Myocyte (in vitro differentiated cells): ENCODE measurements at regions not wholly inside any gene's neighbourhood (a gene's known extent, or its start where the extent isn't known, plus 50 kb on each side); places are given as distances from the start of the nearest gene placed in this dataset.

Source experiments
- DNase-seq: peaks from one replicate; pipeline ENCODE4 v3.0.0-alpha.2; 2012; ENCODE audit warnings: low read depth

DNA sequence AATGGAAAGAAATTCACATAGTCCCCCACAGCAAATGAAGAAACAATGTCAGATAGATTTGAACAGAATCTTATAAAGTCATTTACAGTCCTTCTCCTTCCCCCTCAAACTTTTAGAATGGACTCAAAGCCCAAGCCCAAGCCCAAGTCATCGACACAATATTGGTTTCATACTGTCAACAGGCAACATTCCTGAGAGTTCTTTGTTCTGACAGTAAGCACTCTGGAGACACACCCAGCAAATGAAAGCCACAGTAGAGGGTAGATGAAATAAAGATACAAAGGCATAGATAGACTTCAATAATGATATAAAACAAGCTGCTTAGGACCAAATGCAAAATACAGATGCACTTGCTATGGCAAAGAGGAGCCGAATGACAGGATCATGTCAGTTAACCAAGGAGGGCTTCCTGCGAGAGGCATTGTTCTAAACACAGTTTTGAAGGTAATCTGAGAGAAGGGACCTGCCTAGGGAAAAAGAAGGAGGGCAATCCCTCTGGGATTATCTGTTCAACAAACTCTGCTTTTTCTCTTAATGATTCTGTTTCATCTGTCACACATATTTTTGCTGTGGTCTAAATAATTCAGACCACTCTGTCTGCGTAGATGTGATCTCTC is 97.1 kb upstream of the MAP4K3 start:
- peak; percentile 57 for DNase-seq

DNA sequence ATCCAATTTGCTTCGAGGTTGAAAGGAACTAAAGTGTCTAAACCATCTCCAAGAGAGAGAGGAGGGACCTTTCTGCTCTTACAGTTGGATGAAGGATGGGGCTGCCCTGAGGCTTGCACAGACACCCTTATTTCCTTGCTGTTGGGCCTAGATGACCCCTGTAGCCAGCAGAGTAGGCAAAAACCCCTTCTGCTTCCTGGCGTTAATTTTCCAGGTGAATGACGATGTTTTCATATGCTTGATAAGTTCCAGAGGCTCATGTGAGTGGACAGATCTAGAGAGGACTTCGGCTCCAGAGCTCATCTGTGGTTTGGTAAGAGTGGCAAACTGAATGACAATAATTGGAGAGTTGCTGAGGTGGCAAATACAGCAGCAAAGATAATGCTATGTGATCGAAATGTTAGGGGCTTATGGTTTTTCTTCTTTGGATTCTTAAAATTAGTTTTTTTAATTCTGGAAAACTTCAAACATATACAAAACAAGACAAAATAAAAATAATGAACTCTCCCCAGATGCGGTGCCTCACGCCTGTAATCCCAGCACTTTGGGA is 98.6 kb upstream of the MAP4K3 start:
- no peak for DNase-seq

DNA sequence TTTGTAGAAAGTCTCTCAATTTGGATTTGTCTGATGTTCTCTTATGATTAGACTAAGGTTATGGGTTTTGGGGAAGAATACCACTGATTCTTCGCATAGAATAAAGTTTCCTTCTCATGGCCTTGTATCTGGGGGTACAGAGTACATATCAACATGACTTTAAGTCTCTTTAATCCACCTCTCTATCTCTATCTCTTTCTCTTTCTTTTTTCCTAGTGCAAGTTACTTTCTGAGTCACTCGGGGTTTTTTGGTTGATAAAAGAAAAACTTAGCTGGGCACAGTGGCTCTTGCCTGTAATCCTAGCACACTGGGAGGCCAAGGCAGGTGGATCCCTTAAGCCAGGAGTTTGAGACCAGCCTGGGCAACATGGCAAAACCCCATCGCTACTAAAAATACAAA is 100.1 kb upstream of the MAP4K3 start:
- DNase-seq = no peak

DNA sequence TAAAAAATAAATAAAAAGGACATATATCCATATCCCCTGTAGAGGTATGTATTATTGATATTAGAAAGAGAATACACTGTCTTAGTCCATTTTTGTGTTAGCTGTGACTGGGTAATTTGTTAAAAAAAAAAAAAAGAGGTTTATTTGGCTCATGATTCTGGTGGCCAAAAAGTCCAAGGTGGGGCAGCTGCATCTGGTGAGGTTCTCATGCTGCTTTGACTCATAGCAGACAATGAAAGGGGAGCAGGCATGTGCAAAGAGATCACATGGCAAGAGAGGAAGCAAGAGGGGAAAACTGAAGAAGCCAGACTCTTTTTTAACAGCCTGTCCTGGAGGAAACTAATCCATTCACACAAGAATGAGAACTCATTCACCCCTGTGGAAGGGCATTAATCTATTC is 101.6 kb upstream of the MAP4K3 start:
- no peak for DNase-seq

DNA sequence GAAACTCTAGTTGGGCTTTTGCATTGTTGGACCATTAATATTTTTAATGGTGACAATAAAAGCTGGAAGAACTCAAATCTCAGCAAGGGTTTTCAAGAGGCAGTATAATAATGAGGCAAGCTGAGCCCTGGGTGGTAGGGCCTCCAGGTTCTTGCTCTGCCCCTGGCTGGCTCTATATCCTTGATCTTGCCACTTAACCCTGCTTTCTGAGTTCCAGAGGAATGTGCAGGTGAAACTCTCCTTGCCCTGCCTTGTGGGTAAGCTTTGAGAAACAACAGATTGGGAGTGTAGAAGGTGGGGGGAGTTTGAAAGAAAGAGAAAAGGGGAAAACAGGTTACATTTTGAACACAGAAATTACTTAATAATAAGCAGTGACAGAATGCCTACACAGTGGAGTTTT is 103.3 kb upstream of the MAP4K3 start:
- DNase-seq = no peak

DNA sequence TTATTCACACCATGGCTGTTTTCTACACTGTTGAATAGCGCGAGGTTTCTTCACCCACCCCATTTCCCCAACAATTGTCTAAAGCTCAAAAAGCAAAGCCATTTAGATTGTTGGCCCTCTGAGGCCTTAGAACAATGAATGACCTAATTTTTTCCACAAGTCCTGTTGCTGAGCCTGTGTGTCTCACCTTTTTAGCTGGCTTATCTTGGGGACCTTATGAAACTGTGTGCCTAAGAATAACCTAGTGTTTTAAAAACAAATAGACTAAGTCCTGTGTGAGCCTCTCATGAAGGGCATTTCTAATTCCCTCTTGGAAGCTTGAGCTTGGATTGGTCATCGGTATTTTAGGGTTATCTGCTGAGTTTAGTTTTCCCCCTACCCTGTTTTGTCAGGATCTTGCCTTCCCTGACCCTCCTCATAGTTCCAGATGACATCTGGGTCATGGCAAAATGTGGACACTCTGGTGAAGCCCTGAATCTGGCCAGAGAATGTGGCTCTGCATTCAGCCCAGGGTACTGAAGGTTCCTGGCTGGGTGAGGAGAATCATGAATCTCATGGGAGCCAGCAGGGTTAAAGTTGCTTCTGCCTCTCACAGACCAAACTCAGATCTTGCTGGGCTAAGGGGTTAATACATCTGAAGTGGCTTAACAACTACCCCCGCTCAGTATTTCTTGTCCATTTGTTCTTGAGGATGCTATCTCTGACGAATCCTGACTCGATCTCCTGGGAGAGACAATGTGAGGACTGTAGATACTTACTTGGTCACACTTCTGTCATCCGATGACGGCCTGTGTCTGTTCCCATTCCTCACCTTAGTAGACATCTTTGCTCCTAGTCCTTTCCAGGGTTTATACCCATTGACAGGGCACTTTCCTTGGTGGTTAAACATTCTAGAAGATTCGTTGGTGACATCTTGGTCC is 104.2 kb upstream of the MAP4K3 start:
- DNase-seq = no peak

DNA sequence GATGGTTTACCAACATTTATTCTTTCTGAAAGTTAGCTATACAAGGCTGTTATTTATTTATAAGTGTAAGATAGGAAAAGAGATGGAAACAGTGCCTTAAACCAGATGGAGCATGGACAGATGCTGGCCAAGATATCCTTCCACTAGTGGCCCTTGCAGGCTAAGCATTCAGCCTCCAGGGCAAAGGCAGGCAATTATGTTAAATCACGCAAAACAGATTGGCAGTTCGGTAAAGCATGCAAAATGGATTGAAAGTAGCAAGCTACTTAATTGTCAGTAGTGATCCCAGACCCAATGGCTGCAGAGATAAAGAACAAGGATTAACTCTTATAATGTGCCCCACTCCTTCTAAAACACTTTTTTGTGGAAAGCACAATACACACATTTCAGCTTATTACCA is 105.4 kb upstream of the MAP4K3 start:
- no peak for DNase-seq

DNA sequence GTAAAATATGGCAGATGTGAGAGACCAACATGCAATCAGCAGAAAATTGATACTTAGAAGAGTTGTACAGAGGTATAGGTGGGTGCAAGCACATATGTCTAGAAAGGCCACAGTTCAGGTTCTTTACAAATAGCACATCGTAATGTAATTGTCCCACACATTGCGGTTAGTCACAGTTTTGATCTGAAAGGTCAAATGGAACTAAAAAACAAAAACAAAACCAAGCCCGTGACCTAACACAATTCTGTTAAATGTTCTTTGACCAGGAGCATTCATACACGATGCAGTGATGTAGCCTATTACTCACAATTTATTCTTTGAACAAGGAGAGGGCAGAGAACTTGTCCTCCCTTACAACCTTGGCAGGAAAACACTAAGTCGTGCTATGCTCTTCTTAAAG is 108.9 kb upstream of the MAP4K3 start:
- DNase-seq = no peak

DNA sequence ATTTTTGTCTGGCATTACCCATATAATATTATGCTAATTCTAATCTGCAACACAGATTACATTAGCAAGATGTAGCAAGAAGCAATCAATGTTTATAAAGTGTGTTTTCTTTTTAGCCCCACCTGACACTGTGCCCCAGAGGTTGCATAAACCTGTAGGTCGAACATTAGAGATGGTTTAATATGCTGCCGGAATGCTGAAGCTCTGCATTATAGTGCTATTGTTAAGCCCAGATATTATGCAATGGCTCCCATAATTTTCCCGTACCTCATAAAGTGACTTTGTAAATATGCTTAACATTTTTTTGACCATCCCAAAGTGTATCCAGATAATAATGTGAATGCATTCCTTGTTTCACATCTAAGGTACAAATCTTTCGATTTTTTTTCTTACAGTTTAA is 109.3 kb upstream of the MAP4K3 start:
- no peak for DNase-seq

DNA sequence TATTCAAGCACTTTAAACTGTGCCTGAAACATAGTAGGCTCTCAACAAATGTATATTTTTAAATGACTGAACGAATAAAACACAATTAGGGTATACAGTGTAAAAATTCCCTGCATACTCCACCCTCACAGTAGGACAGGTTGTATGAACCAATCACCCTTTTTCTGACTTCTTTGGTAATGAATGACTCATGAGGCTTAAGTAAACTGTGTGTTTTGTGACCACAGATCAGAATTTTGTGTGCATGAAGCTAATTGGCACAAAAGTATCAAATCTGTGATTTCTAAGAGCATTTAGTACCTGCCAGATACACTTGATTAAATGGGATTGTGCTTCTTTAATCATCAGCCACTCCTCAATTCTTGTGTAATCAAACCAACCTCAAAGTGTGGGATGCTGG is 109.9 kb upstream of the MAP4K3 start:
- DNase-seq = no peak

DNA sequence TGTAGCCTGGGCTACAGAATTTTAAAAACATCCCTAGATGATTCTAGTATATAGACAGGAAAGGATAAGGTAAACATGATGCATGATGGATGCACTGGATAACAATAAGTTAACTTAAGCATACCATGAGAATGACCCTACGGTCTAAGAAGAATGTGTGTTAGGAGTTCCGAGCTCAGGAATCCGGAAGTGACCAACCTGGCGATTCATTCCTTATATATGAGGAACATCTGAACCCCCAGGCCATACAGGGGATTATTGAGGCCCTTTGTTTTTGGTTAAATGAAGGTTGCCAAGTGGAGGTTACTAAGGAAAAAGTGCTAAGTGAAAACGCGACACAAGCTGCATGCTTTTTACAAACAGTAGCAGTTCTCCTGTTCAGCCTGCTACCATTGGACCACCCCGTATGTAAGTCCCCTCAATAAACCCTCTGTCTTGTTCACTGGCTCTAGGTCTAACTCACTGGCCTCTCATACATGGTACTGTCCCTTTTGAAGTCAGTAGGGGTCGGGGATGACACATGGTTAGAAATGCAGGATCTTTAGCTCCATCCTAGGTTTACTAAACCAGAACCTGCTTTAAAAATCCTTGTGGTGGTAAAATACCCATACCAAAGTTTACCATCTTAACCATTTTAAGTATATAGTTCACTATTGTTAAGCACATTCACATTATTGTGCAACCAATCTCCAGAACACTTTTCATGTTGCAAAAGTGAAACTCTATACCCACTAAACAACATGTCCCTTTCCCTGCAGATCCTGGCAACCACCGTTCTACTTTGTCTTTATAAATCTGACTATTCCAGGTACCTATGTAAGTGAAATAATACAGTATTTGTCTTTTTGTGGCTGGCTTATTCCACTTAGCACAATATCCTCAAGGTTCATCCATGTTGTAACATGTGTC is 111.0 kb upstream of the MAP4K3 start:
- DNase-seq = no peak

DNA sequence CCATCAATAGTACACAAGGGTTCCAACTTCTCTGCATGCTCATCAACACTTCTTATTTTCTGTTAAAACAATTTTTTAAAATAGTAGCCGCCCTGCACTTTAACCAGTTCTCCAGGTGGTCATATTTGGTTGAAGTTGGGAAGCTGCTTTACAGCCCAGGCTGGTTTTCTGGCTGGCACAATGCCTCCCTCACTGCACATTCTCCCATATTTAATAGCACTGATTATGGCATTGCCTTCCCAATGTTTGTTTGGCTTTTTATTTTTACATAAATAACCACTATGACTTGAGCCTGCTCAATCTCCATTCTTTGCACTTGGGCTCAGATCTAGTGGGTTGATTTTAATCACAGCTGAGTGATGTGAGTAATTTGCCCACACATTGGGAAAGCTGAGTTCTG is 111.9 kb upstream of the MAP4K3 start:
- no peak for DNase-seq

DNA sequence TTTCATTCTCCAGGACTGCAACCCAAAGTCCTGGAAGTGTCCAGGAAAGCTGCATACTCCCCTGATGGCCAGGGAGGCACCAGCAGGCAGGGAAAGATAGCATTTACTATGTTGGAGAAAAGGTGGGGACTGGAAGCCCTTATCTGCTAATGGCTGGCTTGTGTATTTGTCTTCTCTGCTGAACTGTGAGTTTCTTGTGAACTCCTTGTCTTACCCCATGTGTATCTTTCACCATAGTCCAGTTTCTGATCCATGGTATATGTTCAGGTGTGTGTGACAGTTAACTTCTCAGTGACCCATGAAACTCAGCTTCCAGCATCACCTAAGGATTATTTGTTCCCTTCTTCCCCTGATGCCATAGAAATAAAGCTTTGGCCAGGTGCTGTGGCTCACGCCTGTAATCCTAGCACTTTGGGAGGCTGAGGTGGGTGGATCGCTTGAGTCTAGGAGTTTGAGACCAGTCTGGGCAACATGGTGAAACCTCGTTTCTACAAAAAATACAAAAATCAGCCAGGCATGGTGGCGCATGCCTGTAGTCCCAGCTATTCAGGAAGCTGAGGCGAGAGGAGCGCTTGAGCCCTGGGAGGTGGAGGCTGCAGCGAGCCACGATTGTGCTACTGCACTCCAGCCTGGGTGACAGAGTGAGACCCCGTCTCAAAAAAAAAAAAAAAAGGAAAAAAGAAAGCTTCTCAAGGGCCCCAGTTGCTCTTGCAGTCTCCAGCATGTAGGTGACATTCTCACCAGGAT is 112.8 kb upstream of the MAP4K3 start:
- DNase-seq = no peak

DNA sequence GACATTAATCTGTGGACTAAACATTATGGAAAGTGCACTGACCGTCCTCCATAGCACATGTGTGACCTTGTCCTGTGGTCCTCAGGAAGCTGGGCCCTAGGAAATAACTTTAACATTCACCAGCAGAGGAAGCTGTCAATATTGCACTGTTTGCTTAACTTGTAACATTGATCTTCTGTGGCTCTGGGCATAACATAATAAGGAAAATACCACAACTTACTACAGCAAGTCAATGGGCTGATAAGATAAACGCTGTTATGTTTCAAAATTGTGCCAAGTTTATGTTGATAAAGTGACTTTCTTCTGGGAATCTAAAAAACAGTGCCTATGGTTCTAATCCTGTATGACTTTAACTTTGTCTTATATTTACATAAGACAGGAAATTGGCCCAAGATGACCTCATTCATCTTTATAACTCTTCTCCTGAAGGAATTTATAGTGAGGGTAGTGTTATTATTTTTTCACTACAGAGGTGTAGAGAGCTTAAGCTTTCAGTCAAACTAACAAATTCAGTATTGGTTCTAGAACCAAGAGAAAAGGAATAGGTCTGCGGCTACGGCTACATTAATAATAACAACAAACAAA is 113.7 kb upstream of the MAP4K3 start:
- DNase-seq = no peak

DNA sequence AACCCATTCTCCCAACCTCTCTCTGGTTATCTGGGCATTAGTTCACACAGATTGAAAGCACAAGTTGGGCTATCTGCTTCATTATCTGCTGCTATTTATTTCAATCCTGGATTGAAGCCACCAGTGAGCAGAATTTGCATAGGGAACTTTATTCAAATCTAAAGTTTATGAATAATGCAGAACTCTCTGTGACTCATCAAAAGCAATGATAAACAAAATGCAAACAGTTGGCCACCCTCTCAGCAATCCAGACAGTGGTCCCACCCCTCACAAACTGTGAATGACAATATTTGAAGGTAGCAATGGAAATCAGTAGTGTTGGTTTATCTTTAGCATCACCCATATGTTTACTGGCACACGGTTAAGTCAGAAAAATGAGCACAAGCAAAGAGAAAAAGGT is 106.8 kb upstream of the TMEM178A start:
- DNase-seq = no peak

DNA sequence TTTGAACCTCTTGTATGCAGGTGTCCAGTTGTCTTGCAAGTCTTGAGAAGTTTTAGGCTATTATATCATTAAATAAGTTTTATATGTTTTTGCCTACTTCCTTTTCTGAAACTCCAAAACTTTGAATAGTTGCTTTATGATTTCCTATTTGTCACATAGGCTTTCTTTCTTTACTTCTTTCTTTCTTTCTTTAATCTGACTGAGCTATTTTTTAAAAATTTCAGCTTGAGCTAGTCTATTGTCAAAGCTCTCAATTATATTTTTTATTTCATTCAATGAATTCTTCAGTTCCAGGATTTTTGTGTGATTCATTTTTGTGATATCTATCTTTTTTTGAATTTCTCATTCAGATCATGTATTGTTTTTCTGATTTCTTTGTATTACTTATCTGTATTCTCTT is 102.1 kb upstream of the TMEM178A start:
- no peak for DNase-seq

DNA sequence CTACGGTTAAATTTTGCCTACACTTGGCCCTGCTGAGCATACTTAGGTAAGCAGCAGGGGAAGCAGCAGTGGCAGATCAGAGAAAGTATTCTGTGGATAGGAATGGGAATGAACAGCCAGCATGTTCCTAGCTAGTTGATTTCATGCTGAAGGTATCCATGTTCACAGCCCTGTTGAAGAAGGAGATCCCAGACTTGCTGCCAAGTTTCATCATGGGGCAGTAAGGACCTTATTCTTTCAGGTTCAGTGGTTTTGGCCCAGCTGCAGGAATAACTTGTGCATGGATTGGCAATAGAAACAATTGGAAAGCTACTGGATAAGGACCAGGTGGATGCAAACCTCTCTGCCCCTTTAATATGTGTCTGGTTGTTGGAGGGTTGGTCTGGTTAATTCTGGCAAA is 98.2 kb upstream of the TMEM178A start:
- no peak for DNase-seq

DNA sequence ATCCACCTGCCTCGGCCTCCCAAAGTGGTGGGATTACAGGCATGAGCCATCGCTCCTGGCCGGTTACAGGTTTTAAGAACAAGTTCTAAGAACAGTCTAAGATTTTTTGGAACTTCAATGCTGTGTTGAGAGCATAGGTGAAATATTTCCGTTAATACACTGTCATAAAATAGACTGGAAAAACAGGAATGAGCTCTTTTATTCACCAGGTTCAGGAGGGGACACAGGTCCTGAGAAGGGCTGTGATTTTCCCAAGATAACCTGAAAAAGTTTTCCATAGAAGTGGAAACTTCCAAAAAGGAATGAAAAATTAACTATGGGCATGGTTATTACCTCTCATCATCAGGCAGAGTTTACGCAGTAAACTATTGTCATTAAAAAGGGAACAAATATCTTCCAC is 97.6 kb upstream of the TMEM178A start:
- DNase-seq = no peak

DNA sequence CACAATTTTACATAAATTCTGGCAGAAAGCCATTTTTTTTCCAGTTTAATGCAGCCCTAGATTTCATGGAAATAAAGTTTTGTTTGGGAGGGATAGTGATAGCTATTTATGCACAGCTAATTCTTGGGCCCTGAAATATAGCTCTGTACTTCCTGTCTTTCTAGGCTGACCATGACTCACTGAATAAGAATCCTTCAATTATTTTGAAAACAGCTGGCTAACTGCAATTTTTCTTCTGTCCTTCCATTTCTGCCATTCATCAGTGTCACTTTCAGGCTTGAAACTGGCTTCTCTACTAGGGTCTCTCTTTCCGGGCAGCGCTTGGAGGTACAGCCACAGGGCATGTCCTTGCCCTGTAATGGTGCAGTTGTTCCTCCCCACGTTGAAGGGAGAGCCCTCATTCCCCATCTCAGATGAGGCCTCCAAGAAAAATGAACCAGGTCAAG is 97.1 kb upstream of the TMEM178A start:
- peak; percentile 84 for DNase-seq

DNA sequence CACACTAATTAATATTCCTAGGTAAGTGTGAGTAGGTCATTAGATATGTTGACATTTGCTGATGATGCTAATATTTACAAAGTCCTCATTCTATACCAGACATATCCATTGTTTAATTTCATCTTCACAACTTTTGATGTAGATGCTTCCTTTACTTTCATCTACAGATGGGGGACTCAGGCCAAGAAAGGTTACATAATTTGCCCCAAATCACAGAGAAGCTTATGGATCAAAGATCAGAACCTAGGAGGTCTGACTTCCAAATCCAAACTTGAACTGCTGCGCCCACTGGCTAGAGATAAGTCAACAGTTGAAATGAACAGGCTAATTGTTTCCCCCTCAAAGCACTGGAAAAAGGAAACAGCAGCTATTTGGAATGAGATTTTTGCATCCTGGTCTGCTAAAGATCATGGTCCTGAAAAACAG is 95.6 kb upstream of the TMEM178A start:
- no peak for DNase-seq
